Left colon (tissue), 2 donors: ENCODE measurements at regions not wholly inside any gene's neighbourhood (a gene's known extent, or its start where the extent isn't known, plus 50 kb on each side); places are given as distances from the start of the nearest gene placed in this dataset.
"Not testable (repeated sequence)": the region's sequence is repeated elsewhere in the genome, so short reads cannot be mapped to it uniquely, and the experiment has no call there.

Source experiments
- ATAC-seq: fragments of 200-7000 bp; cut with Tn5 transposase; one replicate; pipeline ENCODE4 v1.9.1; 2020; ENCODE audit warnings: mild to moderate bottlenecking, moderate library complexity
- DNase-seq, 2 donors: peaks; one replicate each; pipeline ENCODE4 v3.0.0-alpha.2; 2020
- intact Hi-C, 2 donors: fragments of 100-400 bp; cut with DNase I in 1 of 2; cut with micrococcal nuclease in 1 of 2; formaldehyde crosslinking; loops; one replicate each; pipeline versions ENCODE4 v1.11.2 to v1.14.0; 2022; cut with DNase I, micrococcal nuclease
- donor health status: DM: no; HTN: no; CAD: no.
- donor health status: DM: yes; HTN: yes; CAD: no.

GRCh38 chr21:9837946-9838737 is 683.2 kb upstream of the TPTE start:
- intact Hi-C loops = no loop called here
- no peak for DNase-seq
- no peak for ATAC-seq

- no peak for DNase-seq
- intact Hi-C loops = no loop called here
- no peak for ATAC-seq
Measured at GRCh38 chr21:9838738-9839642, 682.4 kb upstream of the TPTE start.

DNA sequence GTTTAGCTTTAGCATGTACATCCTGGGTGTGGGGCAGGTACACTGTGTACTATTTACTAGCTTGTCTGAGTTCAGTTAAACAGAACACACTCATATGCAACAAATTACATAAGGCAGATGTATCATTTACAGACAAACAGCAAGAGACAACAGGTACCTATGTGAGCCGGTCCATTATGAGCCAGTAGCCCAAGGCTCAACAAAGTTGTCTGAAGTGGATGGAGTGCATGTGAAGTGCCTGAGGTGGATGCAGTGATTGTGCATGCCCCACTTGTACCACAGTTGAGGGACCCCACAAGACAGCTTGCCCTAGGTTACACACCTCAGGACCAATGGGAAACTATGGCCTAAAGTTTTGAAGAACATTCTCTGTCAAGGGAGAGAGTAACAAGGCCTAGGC is 677.3 kb upstream of the TPTE start:
- DNase-seq, intact Hi-C loops, ATAC-seq: not testable (repeated sequence)

DNA sequence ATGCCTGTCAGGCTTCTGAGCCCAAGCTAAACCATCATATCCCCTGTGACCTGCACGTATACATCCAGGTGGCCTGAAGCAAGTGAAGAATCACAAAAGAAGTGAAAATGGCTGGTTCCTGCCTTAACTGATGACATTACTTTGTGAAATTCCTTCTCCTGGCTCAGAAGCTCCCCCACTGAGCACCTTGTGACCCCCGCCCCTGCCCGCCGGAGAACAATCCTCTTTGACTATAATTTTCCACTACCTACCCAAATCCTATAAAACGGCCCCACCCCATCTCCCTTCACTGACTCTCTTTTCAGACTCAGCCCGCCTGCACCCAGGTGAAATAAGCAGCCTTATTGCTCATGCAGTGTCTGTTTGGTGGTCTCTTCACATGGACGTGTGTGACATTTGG is 673.9 kb upstream of the TPTE start:
- ATAC-seq, DNase-seq, intact Hi-C loops: not testable (repeated sequence)

- ATAC-seq, intact Hi-C loops, DNase-seq: not testable (repeated sequence)
Measured at GRCh38 chr21:9851166-9851565, 670.2 kb upstream of the TPTE start.

GRCh38 chr21:9851695-9852094 is 669.7 kb upstream of the TPTE start:
- intact Hi-C loops, DNase-seq, ATAC-seq: not testable (repeated sequence)

DNA sequence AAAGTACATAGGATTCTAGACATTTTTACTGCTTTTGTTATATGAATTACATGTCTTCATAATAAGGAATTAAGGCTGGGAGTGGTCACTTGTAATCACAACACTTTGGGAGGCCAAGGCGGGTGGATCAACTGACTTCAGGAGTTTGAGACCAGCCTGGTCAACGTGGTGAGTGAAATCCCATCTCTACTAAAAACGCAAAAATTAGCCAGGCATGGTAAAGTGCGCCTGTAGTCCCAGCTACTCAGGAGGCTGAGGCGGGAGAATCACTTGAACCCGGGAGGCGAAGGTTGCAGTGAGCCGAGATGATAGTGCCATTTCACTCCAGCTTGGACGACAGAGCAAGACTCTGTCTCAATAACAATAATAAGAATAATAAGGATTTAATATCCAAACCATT is 663.8 kb upstream of the TPTE start:
- DNase-seq, ATAC-seq, intact Hi-C loops: not testable (repeated sequence)

DNA sequence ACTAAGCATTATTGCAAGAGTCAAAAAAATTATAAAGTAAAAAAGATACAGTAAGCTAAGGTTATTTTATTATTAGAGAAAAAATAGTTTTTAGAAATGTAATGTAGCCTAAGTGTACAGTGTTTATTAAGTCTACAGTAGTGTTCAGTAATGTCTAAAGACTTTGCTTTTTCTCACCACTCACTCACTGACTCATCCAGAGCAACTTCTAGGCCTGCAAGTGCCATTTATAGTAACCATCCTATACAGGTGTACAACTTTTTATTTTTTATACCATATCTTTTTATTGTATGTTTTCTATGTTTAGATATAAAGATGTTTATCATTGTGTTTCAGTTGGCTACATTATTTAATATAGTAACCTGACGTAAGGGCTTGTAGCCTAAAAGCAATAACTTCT is 661.5 kb upstream of the TPTE start:
- intact Hi-C loops, DNase-seq, ATAC-seq: not testable (repeated sequence)

- ATAC-seq, intact Hi-C loops, DNase-seq: not testable (repeated sequence)
Measured at GRCh38 chr21:9862456-9862855, 658.9 kb upstream of the TPTE start.

- ATAC-seq, intact Hi-C loops, DNase-seq: not testable (repeated sequence)
Measured at GRCh38 chr21:9867815-9868214, 653.6 kb upstream of the TPTE start.

DNA sequence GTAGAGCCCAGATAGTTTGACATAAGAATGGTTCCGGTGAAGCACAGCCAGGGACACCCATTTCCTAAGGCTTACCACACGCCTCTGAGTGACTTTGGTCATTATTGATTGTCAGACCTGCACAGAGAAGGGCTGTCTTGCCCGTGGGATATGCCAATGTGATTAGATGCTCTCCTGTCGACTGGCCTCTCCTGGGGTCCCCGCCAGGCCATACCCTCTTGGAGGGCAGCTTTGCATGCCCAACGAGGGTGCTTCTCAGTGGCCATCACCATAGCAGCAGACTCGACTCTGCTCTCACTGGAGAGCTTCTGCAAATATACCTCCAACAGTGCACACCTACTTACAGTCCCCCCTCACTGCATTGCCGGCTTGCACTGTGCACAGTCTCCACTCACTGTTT is 648.3 kb upstream of the TPTE start:
- DNase-seq, intact Hi-C loops, ATAC-seq: not testable (repeated sequence)

GRCh38 chr21:9874136-9874535 is 647.2 kb upstream of the TPTE start:
- ATAC-seq = not testable (repeated sequence)

GRCh38 chr21:9881430-9881829 is 640.0 kb upstream of the TPTE start:
- intact Hi-C loops, ATAC-seq, DNase-seq: not testable (repeated sequence)

More at GRCh38 chr21:9874136-9874535, 647.2 kb upstream of the TPTE start:
- intact Hi-C loops, DNase-seq: not testable (repeated sequence)

- intact Hi-C loops, DNase-seq: not testable (repeated sequence)
Measured at GRCh38 chr21:9883047-9883446, 638.3 kb upstream of the TPTE start.

DNA sequence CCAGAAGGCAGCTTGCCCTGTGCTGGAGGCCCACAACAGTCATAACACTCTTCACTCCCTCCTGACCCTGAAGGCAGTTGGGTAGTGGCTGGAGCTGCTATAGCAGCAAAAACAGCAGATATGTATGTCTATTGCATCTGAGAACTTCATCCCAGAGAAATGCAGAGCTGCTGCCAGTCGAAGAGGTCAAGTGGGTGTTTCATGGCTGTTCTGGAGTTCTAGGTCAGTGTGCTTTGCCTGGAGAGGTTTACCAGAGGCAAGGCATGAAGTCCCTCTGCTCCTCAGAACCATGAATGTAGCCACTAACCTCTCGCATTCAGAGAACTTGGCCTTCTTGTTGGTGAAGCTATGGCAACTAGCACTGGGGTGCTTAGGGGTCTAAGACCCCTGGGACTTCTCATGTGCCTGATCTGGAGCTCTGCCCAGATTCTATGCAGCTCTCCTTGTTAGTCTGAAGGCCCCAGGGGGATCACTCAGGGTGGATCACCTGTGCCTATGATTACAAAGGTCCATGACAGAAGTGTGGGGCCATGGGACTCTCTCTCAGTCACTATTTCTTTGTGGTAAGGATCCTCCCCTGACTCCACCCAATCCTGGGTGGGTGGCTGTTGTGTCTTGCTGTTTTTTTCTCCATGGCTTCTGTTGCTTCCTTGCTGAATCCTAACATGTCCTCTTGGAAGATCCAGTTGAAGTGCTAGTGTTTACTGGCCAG is 637.7 kb upstream of the TPTE start:
- DNase-seq, intact Hi-C loops, ATAC-seq: not testable (repeated sequence)

More at GRCh38 chr21:9883047-9883446, 638.3 kb upstream of the TPTE start:
- ATAC-seq = not testable (repeated sequence)

DNA sequence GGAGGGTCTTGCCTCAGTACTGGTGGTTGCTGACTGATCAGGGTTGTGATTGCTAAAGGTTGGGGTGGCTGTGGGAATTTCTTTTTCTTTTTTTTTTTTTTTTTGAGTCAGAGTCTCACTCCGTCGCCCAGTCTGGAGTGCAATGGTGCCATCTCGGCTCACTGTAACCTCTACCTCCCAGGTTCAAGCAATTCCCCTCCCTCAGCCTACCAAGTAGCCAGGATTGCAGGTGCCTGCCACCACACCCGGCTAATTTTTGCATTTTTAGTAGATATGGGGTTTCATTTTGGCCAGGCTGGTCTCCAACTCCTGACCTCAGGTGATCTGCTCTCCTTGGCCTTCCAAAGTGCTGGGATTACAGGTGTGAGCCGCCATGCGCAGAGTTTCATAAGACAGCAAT is 632.9 kb upstream of the TPTE start:
- intact Hi-C loops, ATAC-seq, DNase-seq: not testable (repeated sequence)

DNA sequence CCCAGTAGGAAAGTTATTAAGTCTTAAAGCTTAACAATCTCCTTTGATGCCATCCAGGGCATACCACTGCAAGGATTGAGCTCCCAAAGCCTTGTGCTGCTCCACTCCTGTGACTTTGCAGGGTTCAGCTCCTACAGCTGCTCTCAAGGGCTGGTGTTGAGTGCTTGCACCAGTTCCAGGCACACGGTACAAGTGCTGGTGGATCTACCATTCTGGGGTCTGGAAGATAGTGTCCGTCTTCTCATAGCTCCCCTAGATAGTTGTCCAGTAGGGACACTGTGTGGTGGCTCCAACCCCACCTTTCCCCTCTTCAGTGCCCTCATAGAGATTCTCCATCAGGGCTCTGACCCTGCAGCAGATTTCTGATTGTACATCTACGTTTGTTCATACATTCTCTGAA is 617.8 kb upstream of the TPTE start:
- DNase-seq, ATAC-seq, intact Hi-C loops: not testable (repeated sequence)

DNA sequence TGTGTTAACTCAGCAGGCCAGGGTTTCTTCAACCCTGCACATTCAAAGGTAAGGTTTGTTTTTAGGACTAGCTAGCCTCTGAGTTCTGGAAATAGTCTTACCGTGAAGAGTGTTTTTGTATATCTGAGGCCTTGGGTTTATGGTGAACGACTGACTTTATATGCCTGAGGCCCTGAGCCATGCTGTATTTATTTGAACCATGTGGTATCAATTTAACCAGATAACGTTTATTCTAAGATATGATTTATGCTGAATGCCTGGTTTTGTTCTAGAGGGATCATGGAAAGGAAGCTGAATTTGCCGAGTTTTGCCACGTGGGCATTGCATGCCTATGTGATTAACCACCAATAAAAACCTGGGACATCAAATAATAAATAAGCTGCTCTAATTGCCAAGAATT is 607.2 kb upstream of the TPTE start:
- intact Hi-C loops, ATAC-seq, DNase-seq: not testable (repeated sequence)

GRCh38 chr21:9919446-9919845 is 601.9 kb upstream of the TPTE start:
- ATAC-seq, DNase-seq, intact Hi-C loops: not testable (repeated sequence)
